HG03139 (cell line): ENCODE measurements at regions not wholly inside any gene's neighbourhood (a gene's known extent, or its start where the extent isn't known, plus 50 kb on each side); places are given as distances from the start of the nearest gene placed in this dataset.

Experiments used
- ATAC-seq: cut with Tn5 transposase; IDR thresholded peaks from one replicate; pipeline ENCODE4 v1.9.1; 2021; ENCODE audit not compliant: unreplicated experiment

- no peak for ATAC-seq
These were observed 378.8 kb upstream of the ISX start for GRCh38 chr22:34687116-34687515.

- ATAC-seq = no peak
These were observed 377.1 kb upstream of the ISX start for GRCh38 chr22:34688825-34689224.

GRCh38 chr22:34696557-34696956 is 369.4 kb upstream of the ISX start:
- ATAC-seq = no peak

GRCh38 chr22:34702279-34702678 is 363.7 kb upstream of the ISX start:
- no peak for ATAC-seq

- no peak for ATAC-seq
These were observed 356.3 kb upstream of the ISX start for GRCh38 chr22:34709641-34710040.

GRCh38 chr22:34722901-34723300 is 343.1 kb upstream of the ISX start:
- ATAC-seq = no peak

- ATAC-seq = no peak
These were observed 329.9 kb upstream of the ISX start for GRCh38 chr22:34736081-34736480.

GRCh38 chr22:34738661-34739400 is 327.1 kb upstream of the ISX start:
- ATAC-seq = no peak

- ATAC-seq = no peak
These were observed 322.7 kb upstream of the ISX start for GRCh38 chr22:34743110-34743751.

GRCh38 chr22:34760276-34761008 is 305.5 kb upstream of the ISX start:
- ATAC-seq = no peak

- ATAC-seq = no peak
These were observed 304.8 kb upstream of the ISX start for GRCh38 chr22:34761111-34761510.

GRCh38 chr22:34763496-34763895 is 302.5 kb upstream of the ISX start:
- no peak for ATAC-seq

- ATAC-seq = no peak
These were observed 300.8 kb upstream of the ISX start for GRCh38 chr22:34765115-34765514.

GRCh38 chr22:34769361-34769760 is 296.6 kb upstream of the ISX start:
- ATAC-seq = no peak

GRCh38 chr22:34776817-34777216 is 289.1 kb upstream of the ISX start:
- no peak for ATAC-seq

GRCh38 chr22:34781681-34782080 is 284.3 kb upstream of the ISX start:
- no peak for ATAC-seq

GRCh38 chr22:34783436-34783835 is 282.5 kb upstream of the ISX start:
- ATAC-seq = no peak

GRCh38 chr22:34784056-34784455 is 281.9 kb upstream of the ISX start:
- ATAC-seq = no peak

- no peak for ATAC-seq
These were observed 268.1 kb upstream of the ISX start for GRCh38 chr22:34797826-34798225.

- ATAC-seq = no peak
These were observed 267.4 kb upstream of the ISX start for GRCh38 chr22:34798605-34799004.

GRCh38 chr22:34800260-34800980 is 265.5 kb upstream of the ISX start:
- no peak for ATAC-seq
